Central memory CD4-positive, alpha-beta T cell (primary cell): ENCODE measurements at regions not wholly inside any gene's neighbourhood (a gene's known extent, or its start where the extent isn't known, plus 50 kb on each side); places are given as distances from the start of the nearest gene placed in this dataset.
"Not testable (repeated sequence)": the region's sequence is repeated elsewhere in the genome, so short reads cannot be mapped to it uniquely, and the experiment has no call there.

Experiments used
- DNase-seq: peaks from one replicate; pipeline ENCODE4 v3.0.0; 2022

DNA sequence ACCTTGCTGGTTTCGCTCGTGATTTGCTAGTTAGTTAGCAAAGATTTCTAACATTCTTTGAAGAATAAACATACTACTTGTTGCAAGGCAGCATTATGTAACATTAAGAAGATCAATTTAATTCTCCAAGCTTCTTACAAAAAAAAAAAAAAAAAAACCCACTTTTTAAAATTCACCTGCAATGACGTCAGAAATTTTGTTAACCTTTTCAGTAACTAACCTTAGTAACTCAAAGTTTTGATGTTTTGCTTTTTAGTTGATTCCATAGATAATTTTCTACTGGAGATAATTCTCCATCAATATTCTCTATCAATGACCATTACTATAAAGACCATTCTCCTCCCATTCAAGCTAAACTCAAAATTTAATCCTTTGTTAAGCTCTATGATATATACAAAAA, 491.8 kb upstream of the TBL1XR1 start:
- DNase-seq = no peak

DNA sequence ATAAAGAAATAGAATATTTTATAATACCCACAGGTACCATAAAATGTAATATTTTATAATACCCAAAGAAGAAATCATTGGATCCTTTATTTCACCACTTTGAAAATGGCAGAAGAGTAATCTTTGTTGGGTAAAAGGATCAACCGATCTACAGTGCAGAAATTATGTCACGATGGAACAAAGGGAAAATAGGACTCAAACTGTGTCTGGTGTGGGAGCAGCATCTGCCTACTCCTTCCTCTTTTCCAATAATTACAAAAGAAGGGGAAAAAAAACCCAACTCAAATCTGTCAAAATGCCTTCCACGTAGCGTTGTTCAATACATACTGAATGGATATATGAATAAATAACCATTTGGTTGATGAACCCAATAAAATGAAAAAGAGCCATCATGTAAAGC, 492.6 kb upstream of the TBL1XR1 start:
- DNase-seq = no peak

DNA sequence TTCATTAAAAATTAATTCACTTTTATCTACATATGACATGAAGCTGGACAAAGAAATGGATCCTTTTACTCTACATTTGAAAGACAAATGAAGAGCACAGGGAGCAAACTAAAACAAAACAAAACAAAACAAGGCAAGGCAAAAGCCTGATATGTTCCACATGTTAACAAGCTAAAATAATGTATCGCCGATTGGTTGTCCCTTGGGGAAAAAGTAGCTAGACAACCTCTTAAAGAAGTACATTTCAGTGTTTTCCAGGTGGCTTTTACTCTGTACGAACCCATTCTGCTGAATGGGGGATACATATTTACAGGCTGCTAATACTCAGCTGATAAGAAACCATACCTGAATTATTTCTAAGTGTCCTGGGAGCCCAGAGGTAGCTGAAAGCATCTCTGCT, 493.0 kb upstream of the TBL1XR1 start:
- DNase-seq = no peak

- DNase-seq = no peak
These were observed 495.2 kb upstream of the TBL1XR1 start for GRCh38 chr3:177692304-177692975.

GRCh38 chr3:177693616-177694264, 496.5 kb upstream of the TBL1XR1 start:
- no peak for DNase-seq

- DNase-seq = no peak
These were observed 497.0 kb upstream of the TBL1XR1 start for GRCh38 chr3:177694316-177694715.

- DNase-seq = no peak
These were observed 497.7 kb upstream of the TBL1XR1 start for GRCh38 chr3:177694951-177695350.

DNA sequence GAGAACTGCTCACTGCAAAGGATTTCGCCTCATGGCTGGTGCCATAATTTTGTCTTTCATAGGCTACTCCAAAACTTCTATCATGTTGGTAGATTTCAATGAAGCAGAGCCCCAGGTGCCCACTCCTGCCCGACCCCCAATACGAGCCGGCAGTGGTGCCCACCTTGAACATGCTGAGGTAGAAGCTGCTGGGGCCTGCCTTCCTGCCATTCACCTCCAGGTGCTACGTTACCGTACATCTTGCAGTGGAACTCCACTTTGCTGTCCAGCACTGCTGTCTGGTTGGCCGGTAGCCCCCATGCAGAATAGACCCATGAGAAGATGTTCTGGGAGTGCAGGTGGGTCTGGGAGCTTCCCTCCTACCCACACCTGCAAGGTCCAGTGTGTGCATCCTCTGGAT, 502.8 kb upstream of the TBL1XR1 start:
- no peak for DNase-seq

- no peak for DNase-seq
These were observed 506.5 kb upstream of the TBL1XR1 start for GRCh38 chr3:177703788-177704187.

DNA sequence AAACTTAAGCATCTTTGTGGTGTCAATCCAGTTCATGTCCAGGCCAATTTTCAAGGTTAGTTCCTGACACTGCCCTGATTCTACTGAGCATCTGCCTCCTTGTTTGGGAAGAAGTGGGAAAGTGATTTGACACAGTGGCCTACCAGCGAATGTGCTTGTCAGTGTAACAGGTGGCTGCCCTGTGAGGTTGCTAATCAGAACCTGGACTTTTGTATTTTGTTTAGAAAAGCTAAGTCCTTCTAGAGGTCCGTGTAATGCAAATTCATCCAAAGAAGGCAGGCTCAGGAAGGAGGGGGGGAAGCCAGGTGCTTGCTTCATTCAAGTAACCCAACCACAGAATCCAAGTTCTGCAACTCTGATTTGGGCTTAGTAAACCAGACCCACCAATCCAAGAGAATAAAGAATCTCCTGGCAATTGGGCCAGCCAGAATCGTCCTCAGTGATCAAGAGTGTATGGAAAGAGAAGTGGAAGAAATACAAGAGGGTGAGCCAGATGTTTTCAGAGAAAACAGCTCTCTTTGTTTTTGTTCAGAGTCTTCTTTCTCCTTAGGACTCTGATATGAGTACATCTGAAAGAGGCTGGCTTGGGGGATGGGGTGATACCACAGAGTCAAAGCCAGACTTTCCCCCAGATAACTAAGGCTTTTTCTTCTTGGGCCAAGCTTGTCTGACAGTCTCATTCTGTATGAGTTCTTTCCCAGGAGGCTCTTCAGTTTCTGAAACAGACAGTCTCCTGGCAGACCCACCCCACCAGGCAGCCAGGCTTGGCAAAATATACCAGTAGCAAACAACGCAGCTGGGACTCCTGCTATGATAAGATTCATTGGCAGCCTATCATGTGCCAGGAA, 508.9 kb upstream of the TBL1XR1 start:
- no peak for DNase-seq

DNA sequence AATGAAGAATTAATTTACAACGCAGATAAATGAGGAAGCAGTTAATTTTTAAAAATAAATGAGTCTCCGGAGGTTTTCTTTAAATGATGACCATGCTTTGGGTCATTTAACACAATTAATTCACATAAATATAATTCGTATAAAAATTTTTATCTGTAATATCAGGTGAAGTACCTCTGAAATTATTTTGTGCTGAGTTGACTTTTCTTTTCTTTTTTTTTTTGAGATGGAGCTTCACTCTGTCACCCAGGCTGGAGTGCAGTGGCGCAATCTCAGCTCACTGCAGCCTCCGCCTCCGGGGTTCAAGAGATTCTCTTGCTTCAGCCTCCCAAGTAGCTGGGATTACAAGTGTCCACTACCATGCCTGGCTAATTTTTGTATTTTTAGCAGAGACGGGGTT, 512.2 kb upstream of the TBL1XR1 start:
- not testable (repeated sequence) for DNase-seq

DNA sequence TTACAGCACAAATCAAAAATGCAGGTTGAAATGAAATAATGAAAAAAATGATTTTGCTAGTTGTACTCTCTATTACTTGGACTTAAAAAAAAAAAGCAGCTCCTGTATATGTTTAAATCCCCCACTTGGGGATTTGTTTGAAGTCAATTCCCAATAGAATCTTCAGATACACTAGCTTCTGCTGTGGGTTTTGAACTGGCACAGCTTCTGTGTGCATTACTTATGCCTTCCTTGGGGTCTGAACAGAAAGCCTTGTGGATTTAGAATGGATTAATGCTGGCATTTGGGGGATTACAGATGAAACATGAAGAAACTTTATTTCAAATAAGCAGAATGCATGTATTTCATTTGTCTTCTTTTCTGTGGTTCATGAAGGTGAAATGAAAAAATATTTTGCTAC, 513.2 kb upstream of the TBL1XR1 start:
- no peak for DNase-seq

DNA sequence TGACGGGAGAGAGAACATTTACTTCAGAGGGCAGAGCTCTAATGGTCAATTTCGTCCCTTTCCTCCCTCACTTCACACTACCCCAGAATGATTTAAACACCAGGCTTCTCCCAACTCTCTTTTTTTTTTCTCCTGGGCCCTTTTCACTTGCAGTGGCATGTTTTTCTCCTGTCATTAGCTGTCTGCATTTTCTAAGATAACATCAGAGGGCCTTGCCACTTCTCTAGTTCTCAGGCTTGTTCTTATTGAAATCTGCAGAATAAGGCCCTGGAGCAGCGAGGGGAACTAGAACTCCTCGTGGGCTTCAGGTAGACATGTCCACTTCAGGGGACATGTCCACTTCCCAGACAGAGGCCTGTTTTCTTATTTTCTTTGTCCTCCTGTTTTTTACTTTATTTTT, 514.4 kb upstream of the TBL1XR1 start:
- DNase-seq = no peak

DNA sequence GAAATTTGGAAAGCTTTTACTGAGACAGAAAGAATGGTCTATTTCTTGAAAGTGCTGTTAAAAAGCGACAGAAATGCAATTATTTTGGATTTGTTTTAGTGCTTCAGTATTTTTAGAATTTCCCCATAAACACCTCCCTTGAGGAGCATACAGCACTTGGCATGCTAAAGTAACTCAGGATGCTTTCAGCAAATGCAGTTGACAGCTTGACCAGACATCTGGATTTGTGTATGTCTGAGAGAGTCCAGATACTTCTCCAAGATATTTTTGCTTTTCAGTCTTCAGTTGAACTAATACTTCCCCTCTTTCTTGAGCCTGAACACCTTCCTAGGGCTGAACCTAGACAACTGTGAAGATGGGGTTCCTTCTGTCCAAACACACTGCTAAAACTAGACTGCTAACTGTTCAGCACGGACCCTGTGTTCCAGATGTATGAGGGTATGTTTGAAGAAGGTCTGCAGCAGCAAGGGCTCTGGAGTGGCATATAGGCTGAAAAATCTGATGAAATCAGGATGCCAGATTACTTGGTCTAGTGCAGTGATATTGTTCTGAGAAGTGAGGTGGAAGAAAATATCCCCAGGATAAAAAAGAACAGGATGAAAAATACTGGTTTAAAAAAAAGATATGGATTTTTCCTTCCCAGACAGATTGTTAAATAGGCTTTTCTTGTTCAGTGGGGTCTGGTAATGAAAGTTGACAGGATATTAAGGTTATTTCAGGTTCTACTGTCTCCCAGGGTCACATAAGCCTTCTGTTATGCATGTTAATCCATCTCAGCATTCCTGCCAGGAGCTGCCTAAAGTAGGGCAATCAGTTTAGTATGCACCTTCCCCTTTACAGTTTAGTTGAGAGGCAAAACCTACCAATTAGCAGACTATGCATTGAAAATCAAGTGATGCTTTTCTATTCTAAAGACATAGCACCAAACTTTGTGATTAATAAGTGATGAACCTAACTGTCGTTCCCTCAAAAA, 516.9 kb upstream of the TBL1XR1 start:
- no peak for DNase-seq

DNA sequence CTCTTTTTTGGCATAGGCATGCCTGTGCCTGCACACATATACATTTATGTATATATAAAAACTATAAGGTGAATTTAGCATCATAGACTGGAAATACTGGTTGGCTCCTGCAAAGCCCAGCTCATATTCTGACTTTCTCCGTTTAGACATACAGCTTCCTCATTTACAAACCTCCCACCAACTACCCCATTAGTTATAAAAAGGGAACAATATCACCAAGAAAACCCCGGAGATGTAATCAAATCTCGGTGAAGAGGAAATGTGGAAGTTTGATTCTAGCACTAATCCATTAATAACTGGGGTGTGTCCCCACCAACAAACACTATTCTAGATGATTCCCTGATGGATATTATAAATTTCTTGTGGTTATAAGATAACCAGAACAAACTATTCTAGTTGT, 517.7 kb upstream of the TBL1XR1 start:
- no peak for DNase-seq

DNA sequence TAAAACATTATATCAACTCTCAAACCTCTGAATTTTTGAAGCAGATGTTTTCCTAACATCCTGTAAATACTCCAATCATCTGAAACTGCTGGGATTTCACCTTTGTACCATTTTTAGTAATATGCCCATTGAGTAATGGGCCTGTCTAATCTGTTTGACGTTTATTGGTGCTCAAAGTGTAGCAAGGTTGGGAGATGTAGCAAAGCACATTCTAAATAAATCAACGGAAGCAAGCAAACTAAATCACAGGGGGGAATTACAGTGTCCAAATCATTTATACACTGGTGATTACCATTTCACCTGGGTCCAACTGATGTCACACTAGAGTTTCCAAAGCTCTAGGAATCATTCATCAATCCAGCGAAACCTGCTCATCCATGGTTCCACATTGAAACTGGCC, 518.7 kb upstream of the TBL1XR1 start:
- DNase-seq = no peak

DNA sequence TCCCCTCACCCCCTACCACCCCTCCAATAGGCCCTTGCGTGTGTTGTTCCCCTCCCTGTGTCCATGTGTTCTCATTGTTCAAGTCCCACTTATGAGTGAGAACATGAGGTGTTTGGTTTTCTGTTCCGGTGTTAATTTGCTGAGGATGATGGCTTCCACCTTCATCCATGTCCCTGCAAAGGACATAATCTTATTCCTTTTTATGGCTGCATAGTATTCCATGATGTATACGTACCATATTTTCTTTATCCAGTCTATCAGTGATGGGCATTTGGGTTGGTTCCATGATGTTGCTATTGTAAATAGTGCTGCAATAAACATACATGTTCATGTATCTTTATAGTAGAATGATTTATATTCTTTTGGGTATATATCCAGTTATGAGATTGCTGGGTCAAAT, 523.6 kb upstream of the TBL1XR1 start:
- not testable (repeated sequence) for DNase-seq

DNA sequence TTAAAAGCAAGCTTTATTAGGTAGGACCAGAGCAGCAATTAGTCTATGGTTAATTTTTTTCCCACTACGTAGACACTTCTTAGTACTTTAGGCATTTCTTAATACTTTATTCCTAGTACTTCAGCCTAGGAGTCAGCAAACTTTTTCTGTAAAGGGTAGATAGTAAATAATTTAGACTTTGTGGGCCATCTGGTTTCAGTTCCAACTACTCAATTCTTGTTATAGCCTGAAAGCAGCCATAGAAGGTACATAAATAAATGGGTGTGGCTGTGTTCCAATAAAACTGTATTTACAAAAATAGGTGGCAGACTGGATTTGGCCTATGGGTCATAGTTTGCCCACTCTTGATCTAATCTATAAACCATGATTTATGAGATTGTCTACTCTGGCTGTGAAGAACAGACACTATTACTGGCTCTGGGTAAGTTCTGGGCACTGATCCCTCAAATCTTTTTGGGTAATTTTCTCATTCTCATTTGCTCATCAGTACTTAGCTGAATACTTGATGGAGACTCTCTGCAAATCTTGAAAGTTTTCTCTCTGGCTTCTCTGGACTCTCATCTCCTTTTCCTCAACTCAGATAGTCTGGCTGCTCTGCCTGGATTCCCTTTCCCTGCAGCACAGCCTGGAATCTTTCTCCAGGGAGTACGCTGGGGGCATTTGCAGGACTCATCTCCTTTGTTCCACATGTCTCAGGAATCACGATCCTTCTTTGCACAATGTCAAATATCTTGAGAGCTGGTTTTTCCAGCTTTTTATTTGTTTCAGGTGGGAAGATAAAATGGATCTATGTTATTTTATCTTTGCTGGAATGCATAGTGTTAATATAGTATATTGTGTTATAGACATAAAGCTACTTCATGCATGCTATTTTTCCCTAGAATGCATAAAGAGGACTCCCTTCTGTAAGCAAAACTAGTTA, 524.8 kb upstream of the TBL1XR1 start:
- DNase-seq = no peak

DNA sequence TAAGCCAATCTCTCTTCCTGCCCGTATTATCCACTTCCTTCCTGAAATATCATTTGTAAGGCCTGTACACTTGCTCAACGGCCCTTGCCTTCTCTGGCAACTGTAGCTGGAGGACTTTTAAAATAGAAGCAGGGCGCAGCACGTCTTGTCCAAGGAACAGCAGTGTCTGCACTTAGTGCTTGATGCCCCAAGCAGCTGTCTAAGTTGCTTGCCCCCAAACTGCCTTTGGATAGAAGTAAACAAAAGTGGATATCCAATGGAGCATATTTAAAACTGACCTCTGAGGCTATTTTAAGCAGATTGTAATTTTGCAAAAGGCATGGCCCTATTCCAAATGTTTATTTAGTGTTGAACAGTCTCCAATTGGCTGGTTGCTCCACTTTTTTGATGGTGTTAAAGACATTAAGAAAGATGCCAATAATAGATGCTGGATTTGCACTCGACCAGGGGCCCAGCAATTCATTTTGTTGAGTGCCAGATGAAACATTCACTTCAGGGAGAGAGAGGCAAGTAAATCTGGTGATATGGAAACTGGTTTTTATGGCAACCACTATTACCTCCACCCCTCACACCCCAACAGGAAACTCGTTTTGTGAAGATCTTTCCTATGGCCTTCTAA, 526.8 kb upstream of the TBL1XR1 start:
- DNase-seq = no peak

GRCh38 chr3:177725165-177725564, 527.9 kb upstream of the TBL1XR1 start:
- DNase-seq = no peak

- DNase-seq = no peak
These were observed 529.5 kb upstream of the TBL1XR1 start for GRCh38 chr3:177726807-177727206.
